CD4-positive, CD25-positive, alpha-beta regulatory T cell (primary cell): ENCODE measurements at regions not wholly inside any gene's neighbourhood (a gene's known extent, or its start where the extent isn't known, plus 50 kb on each side); places are given as distances from the start of the nearest gene placed in this dataset.

ENCODE experiments used
- ATAC-seq, 2 donors: fragments of 150-1000 bp; cut with Tn5 transposase; one replicate each; pipeline ENCODE4 v1.10.0; 2021; ENCODE audit warnings: low read depth in 2 of 2, moderate number of reproducible peaks in 2 of 2, moderate library complexity in 1 of 2
- DNase-seq, 3 donors: peaks; one replicate each; pipeline versions ENCODE4 v3.0.0 to v3.0.0-alpha.2; 2012 to 2022; ENCODE audit warnings: mixed read lengths in 1 of 3
- H3K27ac ChIP-seq: one replicate; pipeline ENCODE4 v1.7.0; 2013; ENCODE audit warnings: mild to moderate bottlenecking, low read length; ENCODE audit not compliant: insufficient read depth, poor library complexity, severe bottlenecking
- H3K27me3 ChIP-seq: one replicate; pipeline ENCODE4 v1.7.0; 2013; ENCODE audit warnings: low read length; ENCODE audit not compliant: control insufficient read depth, insufficient read depth
- H3K36me3 ChIP-seq: one replicate; pipeline ENCODE4 v1.7.0; 2013; ENCODE audit warnings: mild to moderate bottlenecking, low read length, moderate library complexity; ENCODE audit not compliant: control insufficient read depth, insufficient read depth
- H3K4me1 ChIP-seq: 2 replicates; pipeline ENCODE4 v1.7.0; 2013; ENCODE audit warnings: mild to moderate bottlenecking, low read length; ENCODE audit not compliant: insufficient read depth, control insufficient read depth, poor library complexity, severe bottlenecking
- H3K4me3 ChIP-seq: one replicate; pipeline ENCODE4 v1.7.0; 2013; ENCODE audit warnings: low read depth, mild to moderate bottlenecking, low read length, moderate library complexity
- H3K9me3 ChIP-seq, 2 experiments: 1 replicate in 1 of 2; 2 replicates in 1 of 2; pipeline ENCODE4 v1.7.0; 2013; ENCODE audit warnings: low read length in 2 of 2, mild to moderate bottlenecking in 1 of 2, moderate library complexity in 1 of 2; ENCODE audit not compliant: control insufficient read depth in 2 of 2
- H3K27ac Mint-ChIP-seq, 3 donors: one replicate each; pipeline ENCODE4 v1.8.0; 2020 to 2022; ENCODE audit warnings: mild to moderate bottlenecking in 3 of 3, mixed read lengths in 3 of 3, moderate library complexity in 2 of 3
- H3K27me3 Mint-ChIP-seq: one replicate; pipeline ENCODE4 v1.8.0; 2022; ENCODE audit warnings: mild to moderate bottlenecking, mixed read lengths
- H3K36me3 Mint-ChIP-seq: one replicate; pipeline ENCODE4 v1.8.0; 2020; ENCODE audit warnings: mixed read lengths
- H3K4me1 Mint-ChIP-seq, 4 donors: one replicate each; pipeline ENCODE4 v1.8.0; 2020 to 2022; ENCODE audit warnings: mixed read lengths in 4 of 4, mild to moderate bottlenecking in 1 of 4
- H3K4me3 Mint-ChIP-seq, 4 donors: one replicate each; pipeline ENCODE4 v1.8.0; 2020 to 2022; ENCODE audit warnings: mild to moderate bottlenecking in 4 of 4, mixed read lengths in 4 of 4, moderate library complexity in 3 of 4
- H3K9me3 Mint-ChIP-seq, 7 donors: one replicate each; pipeline ENCODE4 v1.8.0; 2020 to 2022; ENCODE audit warnings: mixed read lengths in 7 of 7, mild to moderate bottlenecking in 3 of 7, moderate library complexity in 2 of 7

- Histone ChIP-seq H3K9me3 (no peaks in the 10 kb centered on the region), H3K36me3 (no peaks in the 10 kb centered on the region), H3K27ac (no peak overlapping the region), H3K4me1 (no peaks in the 10 kb centered on the region), H3K27me3 (no peaks in the 10 kb centered on the region), H3K4me3 (no peak overlapping the region)
- DNase-seq (peak in 2 of 3 donors; percentile 38 to 58), ATAC-seq (peak; percentile 75 to 79)
- Mint-ChIP-seq H3K36me3 (no peaks in the 10 kb centered on the region), H3K4me1 (peaks cover 0 to 7% (median 3%) of the 10 kb centered on the region in 4 donors), H3K27me3 (peaks cover 21% of the 10 kb centered on the region), H3K9me3 (peaks cover 0 to 1% (median 0%) of the 10 kb centered on the region in 7 donors), H3K27ac (peak overlapping the region in 2 of 3 donors; percentile 24 to 74), H3K4me3 (no peak overlapping the region)
Observed at GRCh38 chr5:81838307-81838906, 87.5 kb upstream of the SSBP2 start.

- H3K27ac Mint-ChIP-seq = peak overlapping the region in 1 of 3 donors; percentile 58
- peaks cover 23% of the 10 kb centered on the region for H3K27me3 Mint-ChIP-seq
- H3K4me3 Mint-ChIP-seq = no peak overlapping the region
- no peaks in the 10 kb centered on the region for H3K9me3 ChIP-seq
- H3K9me3 Mint-ChIP-seq = peaks cover 0 to 1% (median 0%) of the 10 kb centered on the region in 7 donors
- DNase-seq = no peak
- no peaks in the 10 kb centered on the region for H3K36me3 ChIP-seq
- no peaks in the 10 kb centered on the region for H3K36me3 Mint-ChIP-seq
- no peak overlapping the region for H3K27ac ChIP-seq
- peaks cover 0 to 7% (median 3%) of the 10 kb centered on the region in 4 donors for H3K4me1 Mint-ChIP-seq
- H3K4me3 ChIP-seq = no peak overlapping the region
- H3K4me1 ChIP-seq = no peaks in the 10 kb centered on the region
- ATAC-seq = no peak
- H3K27me3 ChIP-seq = no peaks in the 10 kb centered on the region
Observed at GRCh38 chr5:81837667-81838306, 86.9 kb upstream of the SSBP2 start.

- Histone ChIP-seq H3K4me3 (no peak overlapping the region), H3K4me1 (no peaks in the 10 kb centered on the region), H3K9me3 (no peaks in the 10 kb centered on the region), H3K27me3 (no peaks in the 10 kb centered on the region), H3K36me3 (no peaks in the 10 kb centered on the region), H3K27ac (no peak overlapping the region)
- DNase-seq (no peak), ATAC-seq (no peak)
- Mint-ChIP-seq H3K4me1 (peaks cover 0 to 7% (median 2%) of the 10 kb centered on the region in 4 donors), H3K27me3 (peaks cover 23% of the 10 kb centered on the region), H3K36me3 (no peaks in the 10 kb centered on the region), H3K4me3 (no peak overlapping the region), H3K9me3 (peaks cover 0 to 3% (median 0%) of the 10 kb centered on the region in 7 donors), H3K27ac (no peak overlapping the region)
Observed at GRCh38 chr5:81835814-81836367, 85.0 kb upstream of the SSBP2 start.

DNA sequence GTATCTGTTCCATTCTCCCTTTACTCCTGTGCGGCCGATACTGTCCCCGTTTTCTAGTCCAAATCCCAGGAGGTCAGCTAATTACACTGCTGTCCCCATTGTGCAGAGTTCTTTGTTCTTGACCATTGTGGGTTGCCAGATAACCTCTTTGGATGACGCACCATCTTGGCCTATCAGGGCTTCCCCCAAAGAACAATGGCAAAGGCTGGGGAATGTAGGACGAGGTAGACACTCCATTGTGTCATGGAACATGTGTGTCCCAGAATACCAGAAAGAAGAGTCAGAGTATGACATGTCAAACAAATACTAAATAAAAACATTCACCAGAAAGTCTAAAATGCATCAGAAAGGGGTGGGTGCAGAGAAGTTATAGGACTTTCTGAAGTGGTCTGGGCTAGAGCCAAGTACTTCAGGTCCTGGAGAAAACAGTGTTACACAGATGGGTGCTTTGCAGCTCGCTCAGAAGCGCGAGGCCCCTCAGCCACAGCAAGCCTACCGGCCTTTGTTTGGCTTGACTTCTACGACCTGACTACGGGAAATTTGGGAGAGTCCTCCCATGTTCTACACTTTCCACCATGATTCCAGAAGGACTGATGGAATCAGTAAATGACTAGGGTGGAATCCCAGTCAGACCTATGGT is 83.2 kb upstream of the SSBP2 start:
- no peak for ATAC-seq

GRCh38 chr5:81830596-81830995 is 79.7 kb upstream of the SSBP2 start:
- Mint-ChIP-seq H3K27me3 (peaks cover 27% of the 10 kb centered on the region), H3K36me3 (no peaks in the 10 kb centered on the region), H3K4me1 (peaks cover 0 to 2% (median 0%) of the 10 kb centered on the region in 4 donors), H3K27ac (no peak overlapping the region), H3K4me3 (no peak overlapping the region), H3K9me3 (peaks cover 0 to 3% (median 0%) of the 10 kb centered on the region in 7 donors)
- ATAC-seq = no peak
- Histone ChIP-seq H3K27ac (no peak overlapping the region), H3K4me3 (no peak overlapping the region), H3K9me3 (no peaks in the 10 kb centered on the region), H3K4me1 (no peaks in the 10 kb centered on the region), H3K27me3 (peaks cover 2% of the 10 kb centered on the region), H3K36me3 (no peaks in the 10 kb centered on the region)
- no peak for DNase-seq

More for the DNA sequence above, 83.2 kb upstream of the SSBP2 start:
- H3K4me3 Mint-ChIP-seq = no peak overlapping the region
- H3K4me3 ChIP-seq = no peak overlapping the region
- H3K27me3 Mint-ChIP-seq = peaks cover 24% of the 10 kb centered on the region
- H3K27me3 ChIP-seq = peaks cover 2% of the 10 kb centered on the region
- peaks cover 0 to 7% (median 3%) of the 10 kb centered on the region in 4 donors for H3K4me1 Mint-ChIP-seq
- no peak overlapping the region for H3K27ac Mint-ChIP-seq
- H3K9me3 Mint-ChIP-seq = peaks cover 0 to 3% (median 0%) of the 10 kb centered on the region in 7 donors
- no peaks in the 10 kb centered on the region for H3K9me3 ChIP-seq
- H3K36me3 Mint-ChIP-seq = no peaks in the 10 kb centered on the region
- H3K36me3 ChIP-seq = no peaks in the 10 kb centered on the region
- H3K4me1 ChIP-seq = no peaks in the 10 kb centered on the region
- DNase-seq = no peak
- no peak overlapping the region for H3K27ac ChIP-seq

DNA sequence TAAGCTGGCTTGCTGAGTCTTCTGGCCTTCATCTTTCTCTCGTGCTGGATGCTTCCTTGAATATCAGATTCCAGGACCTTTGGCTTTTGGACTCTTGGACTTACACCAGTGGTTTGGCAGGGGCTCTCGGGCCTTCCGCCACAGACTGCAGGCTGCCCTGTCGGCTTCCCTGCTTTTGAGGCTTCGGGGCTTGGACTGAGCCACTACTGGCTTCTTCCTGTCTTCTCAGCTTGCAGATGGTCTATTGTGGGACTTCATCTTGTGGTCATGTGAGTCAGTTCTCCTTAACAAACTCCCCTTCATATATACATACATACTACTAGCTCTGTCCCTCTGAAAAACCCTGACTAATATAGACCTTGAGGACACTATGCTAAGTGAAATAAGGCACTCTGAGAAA is 78.3 kb upstream of the SSBP2 start:
- Mint-ChIP-seq H3K27me3 (peaks cover 20% of the 10 kb centered on the region), H3K36me3 (no peaks in the 10 kb centered on the region), H3K27ac (no peak overlapping the region), H3K4me1 (peaks cover 0 to 5% (median 0%) of the 10 kb centered on the region in 4 donors), H3K4me3 (no peak overlapping the region), H3K9me3 (peaks cover 0 to 3% (median 0%) of the 10 kb centered on the region in 7 donors)
- Histone ChIP-seq H3K36me3 (no peaks in the 10 kb centered on the region), H3K4me1 (no peaks in the 10 kb centered on the region), H3K27me3 (peaks cover 2% of the 10 kb centered on the region), H3K9me3 (no peaks in the 10 kb centered on the region), H3K27ac (no peak overlapping the region), H3K4me3 (no peak overlapping the region)
- DNase-seq (no peak), ATAC-seq (peak in 1 of 2 donors; percentile 11)

GRCh38 chr5:81827500-81827899 is 76.6 kb upstream of the SSBP2 start:
- Mint-ChIP-seq H3K27me3 (peaks cover 9% of the 10 kb centered on the region), H3K36me3 (no peaks in the 10 kb centered on the region), H3K4me3 (no peak overlapping the region), H3K27ac (no peak overlapping the region), H3K4me1 (peaks cover 0 to 6% (median 0%) of the 10 kb centered on the region in 4 donors), H3K9me3 (peaks cover 0 to 1% (median 0%) of the 10 kb centered on the region in 7 donors)
- DNase-seq (no peak), ATAC-seq (no peak)
- no peaks in the 10 kb centered on the region for H3K4me1 ChIP-seq
- no peaks in the 10 kb centered on the region for H3K9me3 ChIP-seq
- H3K27ac ChIP-seq = no peak overlapping the region
- H3K4me3 ChIP-seq = no peak overlapping the region
- no peaks in the 10 kb centered on the region for H3K36me3 ChIP-seq
- peaks cover 2% of the 10 kb centered on the region for H3K27me3 ChIP-seq
